Prostate gland (tissue), 2 donors: ENCODE measurements at regions not wholly inside any gene's neighbourhood (a gene's known extent, or its start where the extent isn't known, plus 50 kb on each side); places are given as distances from the start of the nearest gene placed in this dataset.

Source experiments
- POLR2AphosphoS5 ChIP-seq: sonication (generic); formaldehyde crosslinking; IDR thresholded peaks from one replicate; pipeline ENCODE4 v1.6.1; 2017; ENCODE audit warnings: antibody characterized with exemption
- TF ChIP-seq, protein P1 (sequence below), 4 experiments: fragments of 200-600 bp in 2 of 4; fragments of 450-650 bp in 2 of 4; sonication (generic) in 2 of 4; IDR thresholded peaks; 1 replicate in 3 of 4; 2 replicates in 1 of 4; pipeline ENCODE4 v1.5.1; 2016 to 2019; ENCODE audit warnings: antibody characterized with exemption in 4 of 4, mild to moderate bottlenecking in 2 of 4, moderate library complexity in 2 of 4

DNA sequence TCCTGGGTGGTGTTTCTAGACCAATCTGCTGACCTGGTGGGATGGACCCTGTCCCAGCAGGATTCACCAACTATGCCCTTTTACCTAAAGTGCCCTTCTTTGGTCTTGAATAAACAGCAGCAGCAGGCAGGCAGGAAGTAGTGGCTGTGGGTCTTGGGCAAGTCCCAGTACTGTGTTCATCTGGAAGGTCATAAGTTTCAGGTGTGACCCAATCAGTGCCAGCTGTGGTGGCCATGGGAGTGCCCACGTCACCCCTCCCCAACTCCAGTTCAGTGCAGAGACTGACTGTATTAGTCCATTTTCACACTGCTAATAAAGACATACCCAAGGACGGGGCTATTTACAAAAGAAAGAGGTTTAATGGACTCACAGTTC, 148.3 kb upstream of the SRD5A2 start:
- TF ChIP-seq, protein P1, sequence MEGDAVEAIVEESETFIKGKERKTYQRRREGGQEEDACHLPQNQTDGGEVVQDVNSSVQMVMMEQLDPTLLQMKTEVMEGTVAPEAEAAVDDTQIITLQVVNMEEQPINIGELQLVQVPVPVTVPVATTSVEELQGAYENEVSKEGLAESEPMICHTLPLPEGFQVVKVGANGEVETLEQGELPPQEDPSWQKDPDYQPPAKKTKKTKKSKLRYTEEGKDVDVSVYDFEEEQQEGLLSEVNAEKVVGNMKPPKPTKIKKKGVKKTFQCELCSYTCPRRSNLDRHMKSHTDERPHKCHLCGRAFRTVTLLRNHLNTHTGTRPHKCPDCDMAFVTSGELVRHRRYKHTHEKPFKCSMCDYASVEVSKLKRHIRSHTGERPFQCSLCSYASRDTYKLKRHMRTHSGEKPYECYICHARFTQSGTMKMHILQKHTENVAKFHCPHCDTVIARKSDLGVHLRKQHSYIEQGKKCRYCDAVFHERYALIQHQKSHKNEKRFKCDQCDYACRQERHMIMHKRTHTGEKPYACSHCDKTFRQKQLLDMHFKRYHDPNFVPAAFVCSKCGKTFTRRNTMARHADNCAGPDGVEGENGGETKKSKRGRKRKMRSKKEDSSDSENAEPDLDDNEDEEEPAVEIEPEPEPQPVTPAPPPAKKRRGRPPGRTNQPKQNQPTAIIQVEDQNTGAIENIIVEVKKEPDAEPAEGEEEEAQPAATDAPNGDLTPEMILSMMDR (IDR thresholded peaks at IDR 0.05) = no peak
- TF ChIP-seq POLR2AphosphoS5 = no peak
